Breast epithelium (tissue), 4 donors: ENCODE measurements at regions not wholly inside any gene's neighbourhood (a gene's known extent, or its start where the extent isn't known, plus 50 kb on each side); places are given as distances from the start of the nearest gene placed in this dataset.

Experiments used
- DNase-seq, 2 donors: peaks; one replicate each; pipeline ENCODE4 v3.0.0-alpha.2; 2019; ENCODE audit warnings: low spot score in 2 of 2
- H3K27ac ChIP-seq, 2 donors: fragments of 200-600 bp; sonication (generic) in 1 of 2; one replicate each; pipeline ENCODE4 v1.5.1; 2016 to 2019; ENCODE audit warnings: mild to moderate bottlenecking in 1 of 2
- H3K27me3 ChIP-seq, 2 donors: fragments of 200-600 bp; sonication (generic) in 1 of 2; one replicate each; pipeline versions ENCODE4 v1.5.1 to v1.6.0; 2017 to 2019; ENCODE audit warnings: control low read depth in 1 of 2, mild to moderate bottlenecking in 1 of 2
- H3K36me3 ChIP-seq: fragments of 200-600 bp; one replicate; pipeline ENCODE4 v1.5.1; 2019
- H3K4me1 ChIP-seq, 2 donors: fragments of 200-600 bp; sonication (generic); one replicate each; pipeline ENCODE4 v1.5.1; 2016 to 2019; ENCODE audit warnings: control low read depth in 1 of 2
- H3K4me3 ChIP-seq, 3 donors: fragments of 200-600 bp; sonication (generic); 1 replicate in 2 of 3; 2 replicates in 1 of 3; pipeline ENCODE4 v1.5.1; 2016 to 2019; ENCODE audit warnings: mild to moderate bottlenecking in 3 of 3, moderate library complexity in 2 of 3
- H3K9me3 ChIP-seq, 2 donors: fragments of 200-600 bp; sonication (generic) in 1 of 2; one replicate each; pipeline ENCODE4 v1.5.1; 2016 to 2019; ENCODE audit warnings: control low read depth in 1 of 2
- POLR2A ChIP-seq: fragments of 450-650 bp; IDR thresholded peaks from one replicate; pipeline ENCODE4 v1.6.1; 2016; ENCODE audit warnings: antibody characterized with exemption, mild to moderate bottlenecking, moderate library complexity
- POLR2AphosphoS5 ChIP-seq, 3 donors: sonication (generic); formaldehyde crosslinking; IDR thresholded peaks; one replicate each; pipeline ENCODE4 v1.6.1; 2017; ENCODE audit warnings: antibody characterized with exemption in 3 of 3
- intact Hi-C: fragments of 100-400 bp; cut with DNase I; formaldehyde crosslinking; loops from one replicate; pipeline ENCODE4 v1.15.1; 2023; ENCODE audit warnings: low total_unique reads
- TF ChIP-seq, protein P1 (sequence below), 3 donors: fragments of 450-650 bp; IDR thresholded peaks; one replicate each; pipeline ENCODE4 v1.5.1; 2016 to 2017; ENCODE audit warnings: antibody characterized with exemption in 3 of 3, mild to moderate bottlenecking in 3 of 3, moderate library complexity in 3 of 3

DNA sequence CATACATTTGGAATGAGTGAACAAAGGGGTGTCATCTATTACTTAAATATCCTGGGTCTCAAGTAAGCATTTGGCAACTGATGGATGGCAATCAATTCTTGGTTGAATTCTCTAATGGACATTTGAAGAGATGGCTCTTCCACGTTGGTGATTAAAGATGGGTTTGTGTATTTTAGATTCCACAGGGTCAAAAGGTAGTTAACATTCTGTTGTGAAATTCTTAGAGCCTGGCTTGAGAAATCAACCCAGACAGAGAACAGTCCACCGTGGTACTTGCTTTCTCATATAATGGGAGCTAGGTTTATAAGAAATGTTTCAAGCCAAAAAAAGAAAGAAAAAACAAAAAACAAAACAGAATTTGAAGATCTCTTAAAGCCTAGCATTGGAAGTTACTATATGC, 355.9 kb upstream of the PITX2 start:
- Histone ChIP-seq H3K4me1 (no peaks in the 10 kb centered on the region), H3K27me3 (no peaks in the 10 kb centered on the region), H3K36me3 (no peaks in the 10 kb centered on the region), H3K27ac (no peak overlapping the region), H3K4me3 (no peak overlapping the region), H3K9me3 (no peaks in the 10 kb centered on the region)
- DNase-seq = no peak
- TF ChIP-seq POLR2AphosphoS5 (IDR thresholded peaks at IDR 0.05) (no peak), POLR2A (no peak)
- TF ChIP-seq, protein P1, sequence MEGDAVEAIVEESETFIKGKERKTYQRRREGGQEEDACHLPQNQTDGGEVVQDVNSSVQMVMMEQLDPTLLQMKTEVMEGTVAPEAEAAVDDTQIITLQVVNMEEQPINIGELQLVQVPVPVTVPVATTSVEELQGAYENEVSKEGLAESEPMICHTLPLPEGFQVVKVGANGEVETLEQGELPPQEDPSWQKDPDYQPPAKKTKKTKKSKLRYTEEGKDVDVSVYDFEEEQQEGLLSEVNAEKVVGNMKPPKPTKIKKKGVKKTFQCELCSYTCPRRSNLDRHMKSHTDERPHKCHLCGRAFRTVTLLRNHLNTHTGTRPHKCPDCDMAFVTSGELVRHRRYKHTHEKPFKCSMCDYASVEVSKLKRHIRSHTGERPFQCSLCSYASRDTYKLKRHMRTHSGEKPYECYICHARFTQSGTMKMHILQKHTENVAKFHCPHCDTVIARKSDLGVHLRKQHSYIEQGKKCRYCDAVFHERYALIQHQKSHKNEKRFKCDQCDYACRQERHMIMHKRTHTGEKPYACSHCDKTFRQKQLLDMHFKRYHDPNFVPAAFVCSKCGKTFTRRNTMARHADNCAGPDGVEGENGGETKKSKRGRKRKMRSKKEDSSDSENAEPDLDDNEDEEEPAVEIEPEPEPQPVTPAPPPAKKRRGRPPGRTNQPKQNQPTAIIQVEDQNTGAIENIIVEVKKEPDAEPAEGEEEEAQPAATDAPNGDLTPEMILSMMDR (IDR thresholded peaks at IDR 0.05) = no peak
- intact Hi-C loops = no loop called here

DNA sequence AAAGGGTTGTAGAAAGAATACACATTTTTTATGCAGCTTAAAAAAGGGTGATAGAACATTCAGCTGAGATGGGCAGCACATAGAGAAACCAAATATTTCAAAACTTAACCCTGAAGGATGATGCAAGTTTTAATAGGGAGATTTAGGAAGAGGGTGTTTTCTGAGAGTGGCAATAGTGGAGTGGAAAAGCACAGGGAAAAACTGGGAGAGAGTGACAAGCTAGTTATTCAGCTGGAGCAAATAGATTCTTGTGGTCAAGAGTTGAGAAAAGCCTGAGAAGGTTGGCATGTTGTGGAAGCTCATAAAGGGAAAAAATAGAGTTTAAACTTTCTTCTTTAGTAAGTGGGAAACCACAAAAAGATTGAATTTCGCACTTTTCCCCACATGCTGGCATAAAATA, 359.6 kb upstream of the PITX2 start:
- Histone ChIP-seq H3K4me1 (no peaks in the 10 kb centered on the region), H3K27ac (no peak overlapping the region), H3K27me3 (no peaks in the 10 kb centered on the region), H3K9me3 (no peaks in the 10 kb centered on the region), H3K36me3 (no peaks in the 10 kb centered on the region), H3K4me3 (no peak overlapping the region)
- TF ChIP-seq POLR2AphosphoS5 (IDR thresholded peaks at IDR 0.05) (no peak), POLR2A (no peak)
- TF ChIP-seq, protein P1 (IDR thresholded peaks at IDR 0.05) = no peak
- DNase-seq = no peak
- intact Hi-C loops = no loop called here

DNA sequence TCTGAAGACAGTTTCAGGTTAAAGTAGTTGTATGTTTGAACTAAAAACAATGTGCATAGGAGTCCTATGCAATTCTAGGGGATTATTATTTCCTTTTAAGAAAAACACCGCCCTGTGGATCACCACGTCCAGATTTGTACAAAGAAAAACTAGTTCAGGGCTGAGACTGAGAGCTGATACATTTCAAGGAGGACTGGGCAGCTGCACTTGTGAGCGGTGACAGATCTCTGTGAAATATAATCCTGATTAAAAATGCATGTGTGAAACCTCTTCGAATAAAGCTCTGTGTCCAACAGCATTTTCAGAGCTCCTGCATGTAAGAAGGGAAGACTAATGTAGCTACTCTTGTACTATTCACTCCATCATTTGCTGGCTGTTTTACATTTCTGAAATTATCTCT, 365.8 kb upstream of the PITX2 start:
- Histone ChIP-seq H3K9me3 (no peaks in the 10 kb centered on the region), H3K27ac (no peak overlapping the region), H3K27me3 (no peaks in the 10 kb centered on the region), H3K36me3 (no peaks in the 10 kb centered on the region), H3K4me3 (no peak overlapping the region), H3K4me1 (no peaks in the 10 kb centered on the region)
- TF ChIP-seq, protein P1 (IDR thresholded peaks at IDR 0.05) = no peak
- TF ChIP-seq POLR2A (no peak), POLR2AphosphoS5 (IDR thresholded peaks at IDR 0.05) (no peak)
- DNase-seq = no peak
- intact Hi-C loops = no loop called here

GRCh38 chr4:110989125-110989524, 366.2 kb upstream of the PITX2 start:
- H3K4me3 ChIP-seq = no peak overlapping the region
- no peaks in the 10 kb centered on the region for H3K9me3 ChIP-seq
- H3K36me3 ChIP-seq = no peaks in the 10 kb centered on the region
- no peaks in the 10 kb centered on the region for H3K4me1 ChIP-seq
- no peak overlapping the region for H3K27ac ChIP-seq
- no peaks in the 10 kb centered on the region for H3K27me3 ChIP-seq
- no peak for DNase-seq
- TF ChIP-seq, protein P1 (IDR thresholded peaks at IDR 0.05) = no peak
- no peak for TF ChIP-seq POLR2A
- TF ChIP-seq POLR2AphosphoS5 (IDR thresholded peaks at IDR 0.05) = no peak
- intact Hi-C loops = no loop called here

DNA sequence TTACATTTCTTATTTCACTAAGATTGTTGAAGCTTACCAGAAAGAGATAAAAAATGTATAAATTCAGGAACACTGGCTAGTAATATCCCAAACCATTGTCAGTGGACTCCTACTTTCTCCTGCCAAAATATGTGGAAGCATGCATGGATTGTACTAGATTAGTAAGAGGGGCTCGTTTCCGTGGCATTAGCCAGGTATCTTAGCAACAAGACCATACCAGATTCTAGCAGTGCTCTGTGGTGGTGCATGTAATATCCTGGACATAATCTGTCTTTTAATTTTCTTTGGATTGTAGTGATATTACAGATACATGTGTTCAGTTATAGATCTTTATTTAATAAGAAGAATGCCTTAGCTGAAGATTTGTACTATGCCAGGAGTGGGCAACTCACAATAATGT, 371.9 kb upstream of the PITX2 start:
- Histone ChIP-seq H3K27me3 (no peaks in the 10 kb centered on the region), H3K27ac (no peak overlapping the region), H3K4me3 (no peak overlapping the region), H3K4me1 (no peaks in the 10 kb centered on the region), H3K9me3 (no peaks in the 10 kb centered on the region), H3K36me3 (no peaks in the 10 kb centered on the region)
- TF ChIP-seq POLR2AphosphoS5 (IDR thresholded peaks at IDR 0.05) (no peak), POLR2A (no peak)
- TF ChIP-seq, protein P1 (IDR thresholded peaks at IDR 0.05) = no peak
- intact Hi-C loops = no loop called here
- DNase-seq = no peak
